ENCODE measurements at regions not wholly inside any gene's neighbourhood (a gene's known extent, or its start where the extent isn't known, plus 50 kb on each side); places are given as distances from the start of the nearest gene placed in this dataset.

- no peak for TF ChIP-seq CTCF (IDR thresholded peaks at IDR 0.05)
- no peak for TF ChIP-seq POLR2AphosphoS5 (IDR thresholded peaks at IDR 0.05)
- no peak for TF ChIP-seq POLR2A (IDR thresholded peaks at IDR 0.05)
These were observed 543.3 kb upstream of the UBE2E2 start for GRCh38 chr3:22659651-22660475.
